OCI-LY1 (cell line): ENCODE measurements at regions not wholly inside any gene's neighbourhood (a gene's known extent, or its start where the extent isn't known, plus 50 kb on each side); places are given as distances from the start of the nearest gene placed in this dataset.
"Not testable (repeated sequence)": the region's sequence is repeated elsewhere in the genome, so short reads cannot be mapped to it uniquely, and the experiment has no call there.

Experiments
- H2AFZ ChIP-seq: fragments of 200-600 bp; sonication (generic), shearing (Covaris generic); 2 replicates; pipeline ENCODE4 v1.6.0; 2014; ENCODE audit warnings: antibody characterized with exemption, mild to moderate bottlenecking, low read length
- H3F3A ChIP-seq: fragments of 200-600 bp; sonication (generic), shearing (Covaris generic); 2 replicates; pipeline ENCODE4 v1.6.0; 2014; ENCODE audit warnings: mild to moderate bottlenecking, antibody characterized with exemption, low read length, moderate library complexity; ENCODE audit not compliant: insufficient read depth
- H3K27ac ChIP-seq: fragments of 200-600 bp; sonication (generic); 2 replicates; pipeline ENCODE4 v1.5.1; 2014; ENCODE audit warnings: low read length, mixed run types, mild to moderate bottlenecking, low read depth; ENCODE audit not compliant: poor library complexity, severe bottlenecking
- H3K27me3 ChIP-seq: fragments of 200-600 bp; sonication (generic); 2 replicates; pipeline ENCODE4 v1.6.0; 2014; ENCODE audit warnings: antibody characterized with exemption, mild to moderate bottlenecking, low read length, moderate library complexity; ENCODE audit not compliant: insufficient read depth
- H3K36me3 ChIP-seq: fragments of 200-600 bp; sonication (generic); 2 replicates; pipeline ENCODE4 v1.6.1; 2014; ENCODE audit warnings: mild to moderate bottlenecking, antibody characterized with exemption, low read length, moderate library complexity, mixed read lengths; ENCODE audit not compliant: insufficient read depth
- H3K4me1 ChIP-seq: fragments of 200-600 bp; sonication (generic); 2 replicates; pipeline ENCODE4 v1.5.1; 2014; ENCODE audit warnings: mild to moderate bottlenecking, low read length, moderate library complexity; ENCODE audit not compliant: insufficient read depth, severe bottlenecking
- H3K4me2 ChIP-seq: fragments of 200-600 bp; sonication (generic), shearing (Covaris generic); 2 replicates; pipeline ENCODE4 v1.6.1; 2014; ENCODE audit warnings: low read length
- H3K4me3 ChIP-seq: fragments of 200-600 bp; sonication (generic); 2 replicates; pipeline ENCODE4 v1.5.1; 2014; ENCODE audit warnings: low read length, low read depth, mild to moderate bottlenecking, mixed read lengths; ENCODE audit not compliant: poor library complexity, severe bottlenecking
- H3K79me2 ChIP-seq: fragments of 200-600 bp; shearing (Covaris generic); 2 replicates; pipeline ENCODE4 v1.6.1; 2016; ENCODE audit warnings: mixed run types, low read length, mixed read lengths; ENCODE audit not compliant: insufficient read depth
- H3K9ac ChIP-seq: fragments of 200-600 bp; sonication (generic), shearing (Covaris generic); 2 replicates; pipeline ENCODE4 v1.6.1; 2014; ENCODE audit warnings: mild to moderate bottlenecking, low read length, mixed read lengths
- H3K9me2 ChIP-seq: fragments of 200-600 bp; sonication (generic), shearing (Covaris generic); 2 replicates; pipeline ENCODE4 v1.6.1; 2014; ENCODE audit warnings: low read depth, mild to moderate bottlenecking, low read length, mixed read lengths
- H3K9me3 ChIP-seq: fragments of 200-600 bp; shearing (Covaris generic); 2 replicates; pipeline ENCODE4 v1.6.1; 2014; ENCODE audit warnings: low read length, mixed read lengths
- H4K20me1 ChIP-seq: fragments of 200-600 bp; sonication (generic), shearing (Covaris generic); 2 replicates; pipeline ENCODE4 v1.6.0; 2016; ENCODE audit warnings: mild to moderate bottlenecking, low read length; ENCODE audit not compliant: insufficient read depth
- EZH2 ChIP-seq: fragments of 200-600 bp; sonication (generic), shearing (Covaris generic); IDR thresholded peaks from 2 replicates; pipeline ENCODE4 v1.8.0; 2017; ENCODE audit warnings: borderline replicate concordance, mixed run types, mild to moderate bottlenecking, antibody characterized with exemption, low read length, moderate library complexity, mixed read lengths
- TF ChIP-seq, protein P1 (sequence below): fragments of 200-600 bp; sonication (generic), shearing (Covaris generic); IDR thresholded peaks from 2 replicates; pipeline ENCODE4 v1.5.1; 2017; ENCODE audit warnings: mild to moderate bottlenecking, antibody characterized with exemption, low read length, moderate library complexity, mixed read lengths

DNA sequence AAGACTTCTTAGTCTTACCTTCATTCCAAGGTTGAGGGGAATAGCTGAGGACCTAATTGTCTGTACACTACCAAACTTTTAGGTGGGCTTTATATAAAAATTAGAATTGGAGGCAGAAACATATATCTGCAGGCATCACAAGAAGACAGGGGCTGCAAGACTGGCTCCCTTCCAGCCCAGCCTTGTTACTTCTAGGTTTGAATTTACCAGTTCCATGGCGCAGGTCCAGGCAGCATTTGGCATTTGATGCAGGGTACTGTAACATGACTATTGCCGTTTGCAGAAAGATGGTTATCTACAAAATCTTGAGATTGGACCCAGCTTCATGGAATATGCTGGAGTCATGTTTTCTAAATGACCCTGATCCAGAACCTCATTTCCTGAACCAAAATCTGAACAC, 105.4 kb upstream of the RHOBTB1 start:
- H3F3A ChIP-seq: no peaks in the 10 kb centered on the region
- no peak overlapping the region for H3K4me3 ChIP-seq
- no peaks in the 10 kb centered on the region for H3K9me2 ChIP-seq
- no peaks in the 10 kb centered on the region for H3K27me3 ChIP-seq
- no peak overlapping the region for H3K27ac ChIP-seq
- H4K20me1 ChIP-seq: no peaks in the 10 kb centered on the region
- H2AFZ ChIP-seq: no peak overlapping the region
- H3K9me3 ChIP-seq: no peaks in the 10 kb centered on the region
- TF ChIP-seq EZH2: no peak
- TF ChIP-seq, protein P1, sequence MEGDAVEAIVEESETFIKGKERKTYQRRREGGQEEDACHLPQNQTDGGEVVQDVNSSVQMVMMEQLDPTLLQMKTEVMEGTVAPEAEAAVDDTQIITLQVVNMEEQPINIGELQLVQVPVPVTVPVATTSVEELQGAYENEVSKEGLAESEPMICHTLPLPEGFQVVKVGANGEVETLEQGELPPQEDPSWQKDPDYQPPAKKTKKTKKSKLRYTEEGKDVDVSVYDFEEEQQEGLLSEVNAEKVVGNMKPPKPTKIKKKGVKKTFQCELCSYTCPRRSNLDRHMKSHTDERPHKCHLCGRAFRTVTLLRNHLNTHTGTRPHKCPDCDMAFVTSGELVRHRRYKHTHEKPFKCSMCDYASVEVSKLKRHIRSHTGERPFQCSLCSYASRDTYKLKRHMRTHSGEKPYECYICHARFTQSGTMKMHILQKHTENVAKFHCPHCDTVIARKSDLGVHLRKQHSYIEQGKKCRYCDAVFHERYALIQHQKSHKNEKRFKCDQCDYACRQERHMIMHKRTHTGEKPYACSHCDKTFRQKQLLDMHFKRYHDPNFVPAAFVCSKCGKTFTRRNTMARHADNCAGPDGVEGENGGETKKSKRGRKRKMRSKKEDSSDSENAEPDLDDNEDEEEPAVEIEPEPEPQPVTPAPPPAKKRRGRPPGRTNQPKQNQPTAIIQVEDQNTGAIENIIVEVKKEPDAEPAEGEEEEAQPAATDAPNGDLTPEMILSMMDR: no peak
- H3K79me2 ChIP-seq: no peaks in the 10 kb centered on the region
- no peak overlapping the region for H3K4me2 ChIP-seq
- no peak overlapping the region for H3K9ac ChIP-seq
- H3K36me3 ChIP-seq: no peaks in the 10 kb centered on the region
- no peaks in the 10 kb centered on the region for H3K4me1 ChIP-seq

DNA sequence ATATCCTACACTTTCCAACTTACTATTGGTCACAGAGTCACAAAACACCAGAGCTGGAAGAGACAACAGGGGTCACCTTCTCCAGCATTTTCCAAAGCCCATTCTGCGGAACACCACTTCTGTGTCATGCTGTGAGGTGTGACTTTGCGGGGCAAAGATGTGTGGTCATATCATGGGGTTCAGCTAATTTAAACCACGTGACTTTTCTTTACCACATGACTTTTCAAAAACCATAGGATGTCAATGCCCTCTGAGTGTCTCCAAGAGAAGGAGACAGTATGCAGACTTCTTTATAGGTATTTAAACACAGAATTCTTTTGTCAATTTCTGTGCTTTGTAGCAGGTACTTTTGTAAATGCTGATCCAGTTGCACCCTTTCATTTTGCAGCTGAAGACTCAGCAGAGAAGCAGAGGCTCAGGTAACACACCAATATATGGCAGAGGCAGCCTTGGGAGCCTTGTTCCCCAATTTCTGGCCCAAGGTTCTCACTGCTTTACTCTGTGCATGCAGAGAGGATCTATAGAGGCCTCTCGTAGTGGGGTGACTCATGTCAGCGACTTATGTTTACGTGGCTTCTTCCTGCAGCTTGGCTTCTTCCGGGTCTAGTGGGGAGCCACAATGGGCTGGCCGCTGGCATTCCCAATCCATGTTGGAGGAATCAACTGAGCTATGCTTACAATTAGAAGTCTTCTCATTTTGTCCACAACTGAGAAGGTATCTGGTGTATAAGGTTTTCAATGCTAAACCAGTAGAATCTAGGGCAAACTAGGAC, 104.0 kb upstream of the RHOBTB1 start:
- Histone ChIP-seq H3K27ac (no peak overlapping the region), H2AFZ (no peak overlapping the region), H3K9ac (no peak overlapping the region), H3K36me3 (no peaks in the 10 kb centered on the region), H3K4me2 (no peak overlapping the region), H3K9me2 (no peaks in the 10 kb centered on the region), H3K4me1 (no peaks in the 10 kb centered on the region), H4K20me1 (no peaks in the 10 kb centered on the region), H3K4me3 (no peak overlapping the region), H3K9me3 (no peaks in the 10 kb centered on the region), H3F3A (no peaks in the 10 kb centered on the region), H3K79me2 (no peaks in the 10 kb centered on the region), H3K27me3 (no peaks in the 10 kb centered on the region)
- TF ChIP-seq, protein P1: no peak
- no peak for TF ChIP-seq EZH2

DNA sequence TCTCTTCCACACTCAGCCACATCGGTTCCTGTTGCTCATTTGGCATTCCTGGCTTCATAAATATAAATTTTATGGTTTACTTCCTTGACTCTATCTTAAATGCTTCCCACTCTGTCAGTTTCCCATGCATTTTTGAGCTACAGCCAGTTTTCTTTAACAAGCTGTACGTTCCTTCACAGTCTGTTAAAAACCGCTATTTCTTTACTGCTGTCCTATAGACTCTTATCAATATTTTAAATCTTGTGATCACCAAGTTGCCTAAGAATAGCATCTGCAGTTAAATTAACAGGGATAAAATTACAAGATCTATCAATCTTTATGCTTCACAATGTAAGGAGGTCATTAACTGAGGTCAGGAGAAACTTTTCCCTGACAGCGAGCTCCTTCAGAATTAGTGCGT, 103.1 kb upstream of the RHOBTB1 start:
- no peaks in the 10 kb centered on the region for H3F3A ChIP-seq
- H3K4me2 ChIP-seq: no peak overlapping the region
- no peak overlapping the region for H3K9ac ChIP-seq
- no peaks in the 10 kb centered on the region for H4K20me1 ChIP-seq
- H3K36me3 ChIP-seq: no peaks in the 10 kb centered on the region
- H3K79me2 ChIP-seq: no peaks in the 10 kb centered on the region
- no peak overlapping the region for H3K27ac ChIP-seq
- no peaks in the 10 kb centered on the region for H3K4me1 ChIP-seq
- no peaks in the 10 kb centered on the region for H3K9me3 ChIP-seq
- H3K27me3 ChIP-seq: no peaks in the 10 kb centered on the region
- no peak for TF ChIP-seq EZH2
- TF ChIP-seq, protein P1: no peak
- H3K9me2 ChIP-seq: no peaks in the 10 kb centered on the region
- H3K4me3 ChIP-seq: no peak overlapping the region
- no peak overlapping the region for H2AFZ ChIP-seq

DNA sequence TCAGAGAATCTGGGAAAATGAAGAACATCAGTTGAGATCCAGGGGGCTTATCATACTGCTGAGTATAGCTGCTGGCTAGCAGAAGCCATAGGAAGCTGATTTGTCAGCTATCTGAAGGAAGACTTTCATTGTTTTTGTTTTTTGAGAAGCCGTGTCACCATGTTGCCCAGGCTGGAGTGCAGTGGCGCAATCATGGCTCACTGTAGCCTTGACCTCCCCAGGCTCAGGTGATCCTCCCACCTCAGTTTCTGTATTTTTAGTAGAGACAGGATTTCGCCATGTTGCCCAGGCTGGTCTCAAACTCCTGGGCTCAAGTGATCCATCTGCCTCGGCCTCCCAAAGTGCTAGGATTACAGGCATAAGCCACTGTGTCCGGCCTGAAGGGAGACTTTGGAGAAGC, 101.5 kb upstream of the RHOBTB1 start:
- H3K4me1 ChIP-seq, H3K27ac ChIP-seq, H3K9me3 ChIP-seq, H3K79me2 ChIP-seq, H3F3A ChIP-seq, H3K4me2 ChIP-seq, H3K27me3 ChIP-seq, H3K9ac ChIP-seq, H3K9me2 ChIP-seq, H3K36me3 ChIP-seq, H2AFZ ChIP-seq, H3K4me3 ChIP-seq, H4K20me1 ChIP-seq: not testable (repeated sequence)
